Right atrium auricular region (tissue), 2 donors: ENCODE measurements at regions not wholly inside any gene's neighbourhood (a gene's known extent, or its start where the extent isn't known, plus 50 kb on each side); places are given as distances from the start of the nearest gene placed in this dataset.

Source experiments
- DNase-seq: peaks from one replicate; pipeline ENCODE4 v3.0.0-alpha.2; 2019; ENCODE audit warnings: low spot score
- H3K27ac ChIP-seq, 2 donors: fragments of 200-600 bp; sonication (generic); 1 replicate in 1 of 2; 2 replicates in 1 of 2; pipeline ENCODE4 v1.5.1; 2016 to 2019
- H3K27me3 ChIP-seq, 2 donors: fragments of 200-600 bp; sonication (generic); one replicate each; pipeline versions ENCODE4 v1.5.1 to v1.6.0; 2017 to 2019
- H3K36me3 ChIP-seq: fragments of 200-600 bp; sonication (generic); one replicate; pipeline ENCODE4 v1.5.1; 2016
- H3K4me1 ChIP-seq, 2 donors: fragments of 200-600 bp; sonication (generic); one replicate each; pipeline versions ENCODE4 v1.5.1 to v1.6.0; 2017 to 2019
- H3K4me3 ChIP-seq, 2 donors: fragments of 200-600 bp; sonication (generic); 1 replicate in 1 of 2; 2 replicates in 1 of 2; pipeline ENCODE4 v1.5.1; 2017 to 2019; ENCODE audit warnings: mild to moderate bottlenecking in 1 of 2, moderate library complexity in 1 of 2
- H3K9me3 ChIP-seq, 2 donors: fragments of 200-600 bp; sonication (generic); one replicate each; pipeline ENCODE4 v1.5.1; 2019
- TF ChIP-seq, protein P1 (sequence below), 2 donors: fragments of 200-600 bp; sonication (generic); IDR thresholded peaks; one replicate each; pipeline ENCODE4 v1.5.1; 2019; ENCODE audit warnings: antibody characterized with exemption in 2 of 2

DNA sequence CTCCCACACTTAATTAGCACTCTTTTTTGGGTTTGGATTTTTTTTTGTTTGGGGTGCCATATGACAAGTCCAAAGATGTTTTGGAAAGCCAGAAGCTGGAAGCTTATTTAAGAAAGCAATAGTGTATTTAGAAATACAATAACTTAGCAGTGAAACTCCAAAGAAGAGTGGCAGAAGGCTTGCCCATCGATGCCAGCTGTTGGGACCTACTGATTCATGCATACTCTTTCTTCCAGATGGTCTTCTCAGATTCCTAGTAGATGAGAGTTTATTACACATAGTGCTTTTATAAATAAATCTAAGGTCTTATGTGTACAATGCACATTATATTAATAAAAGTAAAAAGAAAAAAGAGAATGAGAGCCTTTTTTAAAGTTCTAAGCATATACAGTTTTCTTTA lies 374.6 kb downstream of the OSTF1 start:
- H3K27ac ChIP-seq: no peak overlapping the region
- no peaks in the 10 kb centered on the region for H3K27me3 ChIP-seq
- H3K9me3 ChIP-seq: no peaks in the 10 kb centered on the region
- TF ChIP-seq, protein P1, sequence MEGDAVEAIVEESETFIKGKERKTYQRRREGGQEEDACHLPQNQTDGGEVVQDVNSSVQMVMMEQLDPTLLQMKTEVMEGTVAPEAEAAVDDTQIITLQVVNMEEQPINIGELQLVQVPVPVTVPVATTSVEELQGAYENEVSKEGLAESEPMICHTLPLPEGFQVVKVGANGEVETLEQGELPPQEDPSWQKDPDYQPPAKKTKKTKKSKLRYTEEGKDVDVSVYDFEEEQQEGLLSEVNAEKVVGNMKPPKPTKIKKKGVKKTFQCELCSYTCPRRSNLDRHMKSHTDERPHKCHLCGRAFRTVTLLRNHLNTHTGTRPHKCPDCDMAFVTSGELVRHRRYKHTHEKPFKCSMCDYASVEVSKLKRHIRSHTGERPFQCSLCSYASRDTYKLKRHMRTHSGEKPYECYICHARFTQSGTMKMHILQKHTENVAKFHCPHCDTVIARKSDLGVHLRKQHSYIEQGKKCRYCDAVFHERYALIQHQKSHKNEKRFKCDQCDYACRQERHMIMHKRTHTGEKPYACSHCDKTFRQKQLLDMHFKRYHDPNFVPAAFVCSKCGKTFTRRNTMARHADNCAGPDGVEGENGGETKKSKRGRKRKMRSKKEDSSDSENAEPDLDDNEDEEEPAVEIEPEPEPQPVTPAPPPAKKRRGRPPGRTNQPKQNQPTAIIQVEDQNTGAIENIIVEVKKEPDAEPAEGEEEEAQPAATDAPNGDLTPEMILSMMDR (IDR thresholded peaks at IDR 0.05): no peak
- H3K4me1 ChIP-seq: no peaks in the 10 kb centered on the region
- H3K4me3 ChIP-seq: no peak overlapping the region
- no peaks in the 10 kb centered on the region for H3K36me3 ChIP-seq
- DNase-seq: no peak

DNA sequence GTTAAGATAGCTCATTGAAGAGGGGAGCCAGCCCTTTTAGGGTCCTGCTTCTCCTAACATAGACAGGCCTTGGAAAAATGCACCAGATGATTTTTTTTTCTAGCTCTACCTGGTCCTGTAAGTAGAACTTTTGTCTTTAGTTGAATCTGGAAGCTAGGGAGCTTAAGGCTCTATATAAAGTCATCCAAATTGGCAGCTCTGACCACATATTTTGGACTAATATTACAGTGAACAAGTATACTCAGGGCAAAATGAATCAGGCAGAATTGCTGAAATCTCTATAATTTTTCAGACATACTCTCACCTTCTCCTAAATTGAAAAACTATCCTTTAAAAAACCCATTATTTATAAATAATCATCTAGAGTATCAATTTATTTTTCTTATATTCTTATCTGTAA lies 375.6 kb downstream of the OSTF1 start:
- DNase-seq: no peak
- TF ChIP-seq, protein P1 (IDR thresholded peaks at IDR 0.05): no peak

DNA sequence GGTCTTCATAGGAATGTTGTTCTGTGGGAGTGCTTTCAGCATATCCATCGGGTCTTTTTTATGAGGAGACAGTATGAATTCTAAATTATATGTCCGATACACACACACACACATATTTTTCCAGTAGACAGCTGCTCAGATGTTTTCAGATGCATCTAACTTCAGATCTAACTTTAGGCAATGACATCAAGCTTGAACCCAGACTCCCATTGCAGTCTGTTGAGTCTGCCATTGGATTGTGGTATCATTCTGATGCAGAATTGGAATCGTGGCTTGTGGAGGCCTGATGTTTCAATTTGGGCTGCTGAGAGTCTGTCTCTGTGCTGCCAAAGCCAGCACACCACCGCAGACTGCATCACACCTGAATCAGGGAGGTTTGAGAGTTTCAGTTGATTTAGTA lies 376.4 kb downstream of the OSTF1 start:
- Histone ChIP-seq H3K4me3 (no peak overlapping the region), H3K9me3 (no peaks in the 10 kb centered on the region), H3K4me1 (no peaks in the 10 kb centered on the region), H3K27ac (no peak overlapping the region), H3K36me3 (no peaks in the 10 kb centered on the region), H3K27me3 (no peaks in the 10 kb centered on the region)
- no peak for DNase-seq
- TF ChIP-seq, protein P1 (IDR thresholded peaks at IDR 0.05): no peak

More for the DNA sequence above, 375.6 kb downstream of the OSTF1 start:
- Histone ChIP-seq H3K4me3 (no peak overlapping the region), H3K4me1 (no peaks in the 10 kb centered on the region), H3K27me3 (no peaks in the 10 kb centered on the region), H3K9me3 (no peaks in the 10 kb centered on the region), H3K36me3 (no peaks in the 10 kb centered on the region), H3K27ac (no peak overlapping the region)

DNA sequence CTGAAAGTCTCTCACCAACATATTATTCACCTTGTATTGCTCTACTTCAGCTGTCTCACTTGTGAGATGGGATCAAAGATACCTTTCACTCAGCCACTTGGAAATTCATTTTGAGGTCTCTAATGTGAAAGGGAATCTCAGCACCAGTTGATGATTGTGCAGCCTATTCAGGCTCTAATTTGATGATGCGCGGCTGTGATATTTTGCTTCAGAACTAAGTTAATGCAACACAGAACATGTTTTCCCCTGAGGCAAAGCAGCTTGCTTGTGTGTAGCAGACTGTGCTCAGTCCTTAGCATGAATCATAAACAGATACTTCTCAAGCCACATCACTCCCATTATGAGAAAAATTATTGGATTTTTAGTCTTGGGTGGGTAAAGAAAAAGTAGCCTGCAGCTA lies 378.8 kb downstream of the OSTF1 start:
- DNase-seq: no peak
- TF ChIP-seq, protein P1 (IDR thresholded peaks at IDR 0.05): no peak
- H3K9me3 ChIP-seq: no peaks in the 10 kb centered on the region
- H3K4me3 ChIP-seq: no peak overlapping the region
- no peaks in the 10 kb centered on the region for H3K36me3 ChIP-seq
- no peaks in the 10 kb centered on the region for H3K4me1 ChIP-seq
- H3K27me3 ChIP-seq: no peaks in the 10 kb centered on the region
- H3K27ac ChIP-seq: no peak overlapping the region

DNA sequence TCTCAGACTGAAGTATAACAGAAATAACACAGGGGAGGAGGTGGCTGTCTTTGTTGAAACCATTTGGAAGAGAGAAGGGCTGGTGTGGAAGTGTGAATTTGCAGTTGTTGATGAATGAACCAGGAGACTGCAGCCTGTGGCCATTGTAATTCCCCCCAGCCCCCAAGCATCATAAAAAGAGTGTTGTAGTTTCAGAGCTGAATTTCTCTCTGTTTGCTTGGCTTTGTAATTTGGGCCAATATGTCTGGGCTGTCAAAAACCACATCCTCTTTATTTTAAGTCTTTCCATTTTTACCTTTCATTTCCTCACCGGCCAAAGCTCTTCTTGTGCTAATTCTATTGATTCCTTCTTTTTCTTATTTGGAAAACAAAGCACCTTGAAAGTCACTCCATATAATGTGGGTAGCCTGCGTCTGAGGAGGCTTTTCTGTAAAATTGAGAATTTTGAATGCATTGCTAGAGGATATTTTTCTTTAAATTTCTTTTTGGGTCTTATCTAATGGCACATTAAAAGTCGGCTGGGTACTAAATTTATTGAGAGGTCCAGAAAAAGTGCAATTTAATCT lies 383.3 kb downstream of the OSTF1 start:
- Histone ChIP-seq H3K9me3 (no peaks in the 10 kb centered on the region), H3K36me3 (no peaks in the 10 kb centered on the region), H3K4me3 (no peak overlapping the region), H3K27ac (no peak overlapping the region), H3K4me1 (no peaks in the 10 kb centered on the region), H3K27me3 (no peaks in the 10 kb centered on the region)
- DNase-seq: no peak
- TF ChIP-seq, protein P1 (IDR thresholded peaks at IDR 0.05): no peak

DNA sequence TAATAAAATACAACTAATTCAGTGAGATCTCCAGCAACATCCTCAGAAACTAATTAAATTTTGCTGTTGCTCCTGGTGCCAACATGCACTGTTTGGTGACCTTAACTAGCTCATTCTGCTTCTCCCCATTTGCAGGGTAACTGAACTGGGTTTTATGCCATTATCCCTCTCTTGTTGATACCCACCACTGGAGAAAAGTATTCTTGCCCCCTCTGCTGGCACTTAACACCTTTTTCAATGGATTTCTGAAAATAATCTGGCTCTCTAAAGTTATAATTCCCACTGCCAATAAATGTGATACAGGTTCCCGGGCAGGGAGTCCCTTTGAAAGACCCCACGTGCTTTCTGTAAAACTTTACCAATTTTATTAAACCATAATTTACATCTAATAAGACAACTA lies 394.3 kb downstream of the OSTF1 start:
- Histone ChIP-seq H3K27ac (no peak overlapping the region), H3K36me3 (no peaks in the 10 kb centered on the region), H3K27me3 (no peaks in the 10 kb centered on the region), H3K4me1 (no peaks in the 10 kb centered on the region), H3K9me3 (peaks cover 0 to 6% of the 10 kb centered on the region in 2 donors), H3K4me3 (no peak overlapping the region)
- TF ChIP-seq, protein P1 (IDR thresholded peaks at IDR 0.05): no peak
- no peak for DNase-seq
